A549 (cell line): ENCODE measurements at regions not wholly inside any gene's neighbourhood (a gene's known extent, or its start where the extent isn't known, plus 50 kb on each side); places are given as distances from the start of the nearest gene placed in this dataset.

Experiments
- ATAC-seq, 2 experiments: fragments of 200-7000 bp in 1 of 2; fragments of >200 bp in 1 of 2; cut with Nextera tagmentation in 1 of 2; cut with Tn5 transposase in 1 of 2; 3 replicates each; pipeline versions ENCODE4 v1.8.0 to v1.9.1; 2018 to 2020; ENCODE audit warnings: mild to moderate bottlenecking in 1 of 2, moderate library complexity in 1 of 2
- CTCF ChIA-PET: fragments of 300-600 bp; sonication (Branson Sonifier 250); formaldehyde crosslinking; extraction: SDS; loops from one replicate; lab custom pipeline; 2021; ENCODE audit warnings: antibody characterized with exemption, inconsistent platforms; lab: Yijun Ruan, JAX
- POLR2A ChIA-PET: fragments of 350-600 bp; formaldehyde crosslinking; extraction: SDS; loops from one replicate; lab custom pipeline; 2021; ENCODE audit warnings: antibody characterized with exemption, inconsistent platforms; lab: Yijun Ruan, JAX
- DNase-seq, 2 experiments: peaks; one replicate each; pipeline versions ENCODE4 v3.0.0 to v3.0.0-alpha.2; 2011 to 2016; ENCODE audit warnings: low read depth in 1 of 2, low spot score in 1 of 2
- FAIRE-seq: peaks from 2 replicates; lab custom pipeline; 2011; peaks lifted over from hg19 to GRCh38; lab: Jason Lieb, UNC
- H3K27ac ChIP-seq, 2 experiments: fragments of >200 bp; sonication (Bioruptor Twin); formaldehyde crosslinking; 3 replicates each; pipeline ENCODE4 v1.5.1; 2016 to 2017
- H3K4me1 ChIP-seq: fragments of >200 bp; sonication (Bioruptor Twin); formaldehyde crosslinking; 3 replicates; pipeline ENCODE4 v1.6.1; 2016
- H3K4me2 ChIP-seq: fragments of >200 bp; sonication (Bioruptor Twin); formaldehyde crosslinking; 3 replicates; pipeline ENCODE4 v1.6.1; 2016
- H3K4me3 ChIP-seq: fragments of >200 bp; sonication (Bioruptor Twin); formaldehyde crosslinking; 3 replicates; pipeline ENCODE4 v1.5.1; 2016
- H3K9me3 ChIP-seq: fragments of >200 bp; sonication (Bioruptor Twin); formaldehyde crosslinking; 3 replicates; pipeline ENCODE4 v1.6.1; 2016
- CBX2 ChIP-seq: fragments of 200-600 bp; sonication (generic); IDR thresholded peaks from 2 replicates; pipeline ENCODE4 v1.6.1; 2016; ENCODE audit warnings: low read depth, mild to moderate bottlenecking, borderline replicate concordance
- CHD4 ChIP-seq: fragments of 200-600 bp; sonication (generic); IDR thresholded peaks from 2 replicates; pipeline ENCODE4 v1.6.1; 2016; ENCODE audit warnings: antibody characterized with exemption, mild to moderate bottlenecking, borderline replicate concordance
- EHF ChIP-seq: fragments of 250-450 bp; sonication (Bioruptor Pico); IDR thresholded peaks from 2 replicates; pipeline ENCODE4 v1.5.0; 2020; ENCODE audit warnings: mild to moderate bottlenecking
- EP300 ChIP-seq, 2 experiments: fragments of >200 bp; sonication (Bioruptor Twin); formaldehyde crosslinking; IDR thresholded peaks; 2 replicates in 1 of 2; 3 replicates in 1 of 2; pipeline ENCODE4 v1.6.1; 2016 to 2017
- FOSB ChIP-seq: fragments of 250-450 bp; sonication (Bioruptor Pico); IDR thresholded peaks from 2 replicates; pipeline ENCODE4 v1.5.0; 2020; ENCODE audit warnings: mild to moderate bottlenecking, moderate library complexity
- GATA3 ChIP-seq: IDR thresholded peaks from 2 replicates; pipeline ENCODE4 v1.6.1; 2012; ENCODE audit warnings: borderline replicate concordance
- HOXA7 ChIP-seq: fragments of 250-450 bp; sonication (Bioruptor Pico); IDR thresholded peaks from 2 replicates; pipeline ENCODE4 v1.5.0; 2020; ENCODE audit warnings: mild to moderate bottlenecking, moderate library complexity
- HOXB13 ChIP-seq: fragments of 250-450 bp; sonication (Bioruptor Pico); IDR thresholded peaks from 2 replicates; pipeline ENCODE4 v1.5.0; 2020; ENCODE audit warnings: low read depth, mild to moderate bottlenecking, moderate library complexity
- HOXB5 ChIP-seq: fragments of 250-450 bp; sonication (Bioruptor Pico); IDR thresholded peaks from 2 replicates; pipeline ENCODE4 v1.5.0; 2020; ENCODE audit warnings: mild to moderate bottlenecking, moderate library complexity
- KDM1A ChIP-seq: fragments of 200-600 bp; sonication (generic); IDR thresholded peaks from 2 replicates; pipeline ENCODE4 v1.6.1; 2016; ENCODE audit warnings: low read depth, mild to moderate bottlenecking
- KDM5A ChIP-seq: fragments of 200-600 bp; sonication (generic); IDR thresholded peaks from 2 replicates; pipeline ENCODE4 v1.6.1; 2016; ENCODE audit warnings: antibody characterized with exemption, mild to moderate bottlenecking
- MAFK ChIP-seq: fragments of 450-650 bp; IDR thresholded peaks from 2 replicates; pipeline ENCODE4 v1.6.1; 2014; ENCODE audit not compliant: partially characterized antibody
- MAZ ChIP-seq: fragments of 150-350 bp; IDR thresholded peaks from 2 replicates; pipeline ENCODE4 v1.6.1; 2014; ENCODE audit warnings: antibody characterized with exemption, low read depth, low read length, borderline replicate concordance
- MYC ChIP-seq: IDR thresholded peaks from 2 replicates; pipeline ENCODE4 v1.6.1; 2012; ENCODE audit warnings: mild to moderate bottlenecking, inconsistent platforms, low read length, improper control_type of control experiment, borderline replicate concordance
- NFE2L2 ChIP-seq: fragments of 150-350 bp; conservative IDR thresholded peaks from 2 replicates; pipeline ENCODE4 v1.6.1; 2014; ENCODE audit warnings: low read length
- NR3C1 ChIP-seq: fragments of >200 bp; sonication (Bioruptor Twin); formaldehyde crosslinking; IDR thresholded peaks from 3 replicates; pipeline ENCODE4 v1.6.1; 2017
- PHF8 ChIP-seq: fragments of 200-600 bp; sonication (generic); IDR thresholded peaks from 2 replicates; pipeline ENCODE4 v1.6.1; 2016; ENCODE audit warnings: low read depth, mild to moderate bottlenecking, antibody characterized with exemption, moderate library complexity, borderline replicate concordance
- POLR2A ChIP-seq: IDR thresholded peaks from 2 replicates; pipeline ENCODE4 v1.6.1; 2012; ENCODE audit warnings: mild to moderate bottlenecking, low read length
- POLR2AphosphoS2 ChIP-seq: conservative IDR thresholded peaks from 2 replicates; pipeline ENCODE4 v1.6.1; 2012; ENCODE audit warnings: low read length, improper control_type of control experiment, inconsistent platforms
- RAD21 ChIP-seq, 2 experiments: fragments of >200 bp in 1 of 2; sonication (Bioruptor Twin) in 1 of 2; formaldehyde crosslinking in 1 of 2; IDR thresholded peaks in 1 of 2; conservative IDR thresholded peaks in 1 of 2; 2 replicates in 1 of 2; 3 replicates in 1 of 2; pipeline ENCODE4 v1.6.1; 2012 to 2018; ENCODE audit warnings: inconsistent platforms in 1 of 2
- SMC3 ChIP-seq: fragments of >200 bp; sonication (Bioruptor Twin); formaldehyde crosslinking; IDR thresholded peaks from 3 replicates; pipeline ENCODE4 v1.6.1; 2018; ENCODE audit warnings: inconsistent platforms
- TFCP2L1 ChIP-seq: fragments of 250-450 bp; sonication (Bioruptor Pico); IDR thresholded peaks from 2 replicates; pipeline ENCODE4 v1.5.0; 2021; ENCODE audit warnings: mild to moderate bottlenecking
- TP53 ChIP-seq: fragments of 250-450 bp; sonication (Bioruptor Pico); IDR thresholded peaks from 2 replicates; pipeline ENCODE4 v1.5.0; 2021; ENCODE audit warnings: mild to moderate bottlenecking, moderate library complexity
- ZFP36 ChIP-seq: fragments of 450-650 bp; IDR thresholded peaks from 2 replicates; pipeline ENCODE4 v1.6.1; 2014; ENCODE audit warnings: borderline replicate concordance; ENCODE audit not compliant: partially characterized antibody
- WGBS: methylation state at CpG from one replicate; pipeline ENCODE4 v1.1.6; 2017; ENCODE audit errors: missing lambda C conversion rate; 5-methylcytosine and 5-hydroxymethylcytosine counted together
- TF ChIP-seq, protein P1 (sequence below): IDR thresholded peaks from 2 replicates; pipeline ENCODE4 v1.6.1; 2012
- TF ChIP-seq, protein P2 (sequence below): fragments of >200 bp; sonication (Bioruptor Twin); formaldehyde crosslinking; IDR thresholded peaks from 3 replicates; pipeline ENCODE4 v1.5.1; 2016
- TF ChIP-seq, protein P3 (sequence below): IDR thresholded peaks from 2 replicates; pipeline ENCODE4 v1.6.1; 2012; ENCODE audit warnings: low read depth, borderline replicate concordance
- TF ChIP-seq, protein P4 (sequence below): fragments of 150-350 bp; IDR thresholded peaks from 2 replicates; pipeline ENCODE4 v1.6.1; 2014; ENCODE audit warnings: low read depth, mild to moderate bottlenecking, low read length
- TF ChIP-seq, protein P5 (sequence below): fragments of >200 bp; sonication (Bioruptor Twin); formaldehyde crosslinking; IDR thresholded peaks from 3 replicates; pipeline ENCODE4 v1.6.1; 2016

DNA sequence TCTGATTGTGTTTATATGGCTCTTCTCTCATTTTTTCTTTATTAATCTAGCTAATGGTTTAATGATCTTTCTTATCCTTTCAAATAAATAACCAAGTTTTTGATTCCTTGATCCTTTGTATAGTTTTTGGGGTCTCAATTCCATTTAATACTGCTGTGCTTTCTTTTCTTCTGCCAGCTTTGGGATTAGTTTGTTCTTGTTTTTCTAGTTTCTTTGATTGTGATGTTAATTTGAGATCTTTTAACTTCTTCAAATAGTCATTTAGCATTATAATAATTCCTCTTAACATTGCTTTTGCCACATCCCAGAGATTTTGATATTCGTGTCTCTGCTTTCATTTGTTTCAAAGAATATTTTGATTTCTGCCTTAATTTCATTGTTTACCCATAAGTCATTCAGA lies 1126.6 kb downstream of the NAALADL2 start:
- FAIRE-seq (no peak), DNase-seq (no peak), ATAC-seq (no peak)
- Histone ChIP-seq H3K4me3 (no peak overlapping the region), H3K4me2 (no peak overlapping the region), H3K4me1 (no peaks in the 10 kb centered on the region), H3K27ac (no peak overlapping the region), H3K9me3 (no peaks in the 10 kb centered on the region)
- no peak for TF ChIP-seq CBX2
- TF ChIP-seq KDM5A: no peak
- TF ChIP-seq ZFP36: no peak
- TF ChIP-seq, protein P1, sequence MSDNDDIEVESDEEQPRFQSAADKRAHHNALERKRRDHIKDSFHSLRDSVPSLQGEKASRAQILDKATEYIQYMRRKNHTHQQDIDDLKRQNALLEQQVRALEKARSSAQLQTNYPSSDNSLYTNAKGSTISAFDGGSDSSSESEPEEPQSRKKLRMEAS: no peak
- 7% methylated on average over 1 of the region's 1 CpG for WGBS
- ChIA-PET POLR2A (no interaction called here), CTCF (no interaction called here)

DNA sequence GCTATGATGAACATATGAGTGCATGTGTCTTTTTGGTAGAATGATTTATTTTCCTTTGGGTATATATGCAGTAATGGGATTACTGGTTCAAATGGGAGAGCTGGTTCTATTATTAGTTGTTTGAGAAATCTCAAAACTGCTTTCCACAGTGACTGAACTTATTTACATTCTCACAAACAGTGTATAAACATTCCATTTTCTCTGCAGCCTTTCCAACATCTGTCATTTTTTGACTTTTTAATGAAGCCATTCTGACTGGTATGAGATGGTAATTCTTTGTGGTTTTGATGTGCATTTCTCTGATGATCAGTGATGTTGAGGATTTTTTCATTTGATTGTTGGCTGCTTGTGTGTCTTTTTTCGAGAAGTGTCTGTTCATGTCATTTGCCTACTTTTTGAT lies 1124.2 kb downstream of the NAALADL2 start:
- DNase-seq (no peak), FAIRE-seq (no peak), ATAC-seq (no peak)
- Histone ChIP-seq H3K4me2 (no peak overlapping the region), H3K9me3 (no peaks in the 10 kb centered on the region), H3K4me1 (no peaks in the 10 kb centered on the region), H3K4me3 (no peak overlapping the region), H3K27ac (no peak overlapping the region)
- CTCF ChIA-PET: no interaction called here
- no peak for TF ChIP-seq SMC3
- TF ChIP-seq KDM5A: no peak
- no peak for TF ChIP-seq HOXB13
- no peak for TF ChIP-seq NFE2L2
- TF ChIP-seq, protein P2, sequence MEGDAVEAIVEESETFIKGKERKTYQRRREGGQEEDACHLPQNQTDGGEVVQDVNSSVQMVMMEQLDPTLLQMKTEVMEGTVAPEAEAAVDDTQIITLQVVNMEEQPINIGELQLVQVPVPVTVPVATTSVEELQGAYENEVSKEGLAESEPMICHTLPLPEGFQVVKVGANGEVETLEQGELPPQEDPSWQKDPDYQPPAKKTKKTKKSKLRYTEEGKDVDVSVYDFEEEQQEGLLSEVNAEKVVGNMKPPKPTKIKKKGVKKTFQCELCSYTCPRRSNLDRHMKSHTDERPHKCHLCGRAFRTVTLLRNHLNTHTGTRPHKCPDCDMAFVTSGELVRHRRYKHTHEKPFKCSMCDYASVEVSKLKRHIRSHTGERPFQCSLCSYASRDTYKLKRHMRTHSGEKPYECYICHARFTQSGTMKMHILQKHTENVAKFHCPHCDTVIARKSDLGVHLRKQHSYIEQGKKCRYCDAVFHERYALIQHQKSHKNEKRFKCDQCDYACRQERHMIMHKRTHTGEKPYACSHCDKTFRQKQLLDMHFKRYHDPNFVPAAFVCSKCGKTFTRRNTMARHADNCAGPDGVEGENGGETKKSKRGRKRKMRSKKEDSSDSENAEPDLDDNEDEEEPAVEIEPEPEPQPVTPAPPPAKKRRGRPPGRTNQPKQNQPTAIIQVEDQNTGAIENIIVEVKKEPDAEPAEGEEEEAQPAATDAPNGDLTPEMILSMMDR: no peak
- TF ChIP-seq KDM1A: no peak
- TF ChIP-seq GATA3: no peak
- TF ChIP-seq MAZ: no peak
- TF ChIP-seq, protein P3, sequence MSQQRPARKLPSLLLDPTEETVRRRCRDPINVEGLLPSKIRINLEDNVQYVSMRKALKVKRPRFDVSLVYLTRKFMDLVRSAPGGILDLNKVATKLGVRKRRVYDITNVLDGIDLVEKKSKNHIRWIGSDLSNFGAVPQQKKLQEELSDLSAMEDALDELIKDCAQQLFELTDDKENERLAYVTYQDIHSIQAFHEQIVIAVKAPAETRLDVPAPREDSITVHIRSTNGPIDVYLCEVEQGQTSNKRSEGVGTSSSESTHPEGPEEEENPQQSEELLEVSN: no peak
- TF ChIP-seq TFCP2L1: no peak
- TF ChIP-seq FOSB: no peak
- TF ChIP-seq EHF (CRISPR knock-in tag): no peak
- no peak for TF ChIP-seq MAFK
- no peak for TF ChIP-seq HOXA7 (CRISPR knock-in tag)
- no peak for TF ChIP-seq CBX2
- TF ChIP-seq POLR2AphosphoS2: no peak
- TF ChIP-seq NR3C1: no peak
- TF ChIP-seq, protein P4, sequence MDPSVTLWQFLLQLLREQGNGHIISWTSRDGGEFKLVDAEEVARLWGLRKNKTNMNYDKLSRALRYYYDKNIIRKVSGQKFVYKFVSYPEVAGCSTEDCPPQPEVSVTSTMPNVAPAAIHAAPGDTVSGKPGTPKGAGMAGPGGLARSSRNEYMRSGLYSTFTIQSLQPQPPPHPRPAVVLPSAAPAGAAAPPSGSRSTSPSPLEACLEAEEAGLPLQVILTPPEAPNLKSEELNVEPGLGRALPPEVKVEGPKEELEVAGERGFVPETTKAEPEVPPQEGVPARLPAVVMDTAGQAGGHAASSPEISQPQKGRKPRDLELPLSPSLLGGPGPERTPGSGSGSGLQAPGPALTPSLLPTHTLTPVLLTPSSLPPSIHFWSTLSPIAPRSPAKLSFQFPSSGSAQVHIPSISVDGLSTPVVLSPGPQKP: no peak
- TF ChIP-seq RAD21 (conservative IDR thresholded peaks at IDR 0.05 in 1 of 2, IDR thresholded peaks at IDR 0.05 in 1 of 2): no peak
- no peak for TF ChIP-seq EP300 (IDR thresholded peaks at IDR 0.05)
- WGBS: 0% methylated on average over 1 of the region's 1 CpG
- POLR2A ChIA-PET: no interaction called here

DNA sequence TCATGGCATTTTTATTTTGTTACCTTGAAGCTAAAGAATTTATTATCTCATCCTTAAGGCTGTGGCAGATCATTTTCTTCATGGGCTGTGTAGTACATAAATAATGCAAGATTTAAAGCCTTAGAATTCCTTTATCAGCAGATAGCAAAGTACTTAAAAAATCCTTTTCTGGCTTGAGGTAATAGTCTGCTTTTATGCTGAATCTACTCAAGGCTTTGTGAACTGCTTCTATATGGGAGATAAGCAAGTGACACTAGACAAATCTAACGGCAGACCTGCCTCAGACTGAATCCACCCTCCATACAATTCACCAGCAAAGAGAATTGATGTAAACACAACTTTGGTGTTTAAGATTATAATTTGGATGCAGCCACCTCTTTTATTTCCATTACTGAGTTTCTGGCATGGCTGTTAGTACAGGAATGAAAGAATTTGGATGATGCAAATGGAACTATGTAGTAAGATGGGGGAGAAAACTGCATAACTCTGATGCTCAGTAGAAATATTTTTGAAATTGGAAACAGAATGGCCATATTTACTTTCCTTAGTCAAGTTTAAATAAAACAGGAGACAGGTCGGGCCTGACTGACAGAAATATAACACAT lies 1121.5 kb downstream of the NAALADL2 start:
- POLR2A ChIA-PET: no interaction called here
- no peak for ATAC-seq
- CTCF ChIA-PET: no interaction called here
- FAIRE-seq: no peak
- H3K4me3 ChIP-seq: no peak overlapping the region
- no peak overlapping the region for H3K27ac ChIP-seq
- H3K4me1 ChIP-seq: no peaks in the 10 kb centered on the region
- DNase-seq: no peak
- TF ChIP-seq POLR2A (no peak), SMC3 (no peak), HOXB5 (CRISPR knock-in tag) (no peak), EP300 (IDR thresholded peaks at IDR 0.05) (no peak), PHF8 (no peak), TP53 (no peak), MYC (no peak), MAZ (no peak), CHD4 (no peak)
- TF ChIP-seq, protein P5, sequence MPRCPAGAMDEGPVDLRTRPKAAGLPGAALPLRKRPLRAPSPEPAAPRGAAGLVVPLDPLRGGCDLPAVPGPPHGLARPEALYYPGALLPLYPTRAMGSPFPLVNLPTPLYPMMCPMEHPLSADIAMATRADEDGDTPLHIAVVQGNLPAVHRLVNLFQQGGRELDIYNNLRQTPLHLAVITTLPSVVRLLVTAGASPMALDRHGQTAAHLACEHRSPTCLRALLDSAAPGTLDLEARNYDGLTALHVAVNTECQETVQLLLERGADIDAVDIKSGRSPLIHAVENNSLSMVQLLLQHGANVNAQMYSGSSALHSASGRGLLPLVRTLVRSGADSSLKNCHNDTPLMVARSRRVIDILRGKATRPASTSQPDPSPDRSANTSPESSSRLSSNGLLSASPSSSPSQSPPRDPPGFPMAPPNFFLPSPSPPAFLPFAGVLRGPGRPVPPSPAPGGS: no peak
- 16% methylated on average over 2 of the region's 2 CpGs for WGBS
- no peak overlapping the region for H3K4me2 ChIP-seq
- no peaks in the 10 kb centered on the region for H3K9me3 ChIP-seq
